ENCODE measurements at regions not wholly inside any gene's neighbourhood (a gene's known extent, or its start where the extent isn't known, plus 50 kb on each side); places are given as distances from the start of the nearest gene placed in this dataset.
A peak's percentile ranks its signal among the peaks of the same experiment; 100 is the strongest.

DNA sequence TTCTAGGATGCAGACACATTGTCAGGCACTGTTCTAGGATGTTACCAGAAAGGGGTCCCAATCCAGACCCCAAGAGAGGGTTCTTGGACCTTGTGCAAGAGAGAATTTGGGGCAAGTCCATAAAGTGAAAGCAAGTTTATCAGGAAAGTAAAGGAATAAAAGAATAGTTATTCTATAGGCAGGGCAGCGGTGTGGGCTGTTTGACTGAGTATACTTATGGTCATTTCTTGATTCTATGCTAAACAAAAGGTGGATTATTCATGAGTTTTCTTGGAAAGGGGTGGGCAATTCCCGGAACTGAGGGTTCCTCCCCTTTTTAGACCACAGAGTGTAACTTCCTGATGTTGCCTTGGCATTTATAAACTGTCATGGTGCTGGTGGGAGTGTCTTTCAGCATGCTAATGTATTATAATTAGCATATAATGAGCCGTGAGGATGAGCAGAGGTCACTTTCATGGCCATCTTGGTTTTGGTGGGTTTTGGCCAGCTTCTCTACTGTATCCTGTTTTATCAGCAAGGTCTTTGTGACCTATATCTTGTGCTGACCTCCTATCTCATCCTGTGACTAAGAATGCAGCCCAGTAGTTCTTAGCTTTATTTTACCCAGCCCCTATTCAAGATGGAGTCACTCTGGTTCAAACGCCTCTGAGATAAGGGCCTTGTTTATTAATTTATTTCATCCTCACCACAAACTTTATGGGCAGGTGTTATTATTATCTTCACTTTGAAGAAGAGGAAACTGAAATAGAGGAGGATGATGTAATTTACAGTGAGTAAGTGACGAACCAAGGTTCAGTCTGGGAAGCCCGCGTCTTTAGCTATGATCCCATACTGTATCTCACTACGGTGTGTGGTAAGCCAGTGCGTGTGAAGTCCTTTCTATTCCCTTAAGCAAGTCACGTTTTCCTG is 186.0 kb upstream of the KLF4 start:
- Mint-ChIP-seq H3K36me3 (ENCODE audit: insufficient read depth in 1 of 3, low read depth in 3 of 3) (no peaks in the 10 kb centered on the region), H3K27ac (peak overlapping the region; percentile 95 to 100 (median 99)), H3K4me3 (no peak overlapping the region; a peak in 1 of 5 replicates), H3K27me3 (ENCODE audit: low read depth) (no peaks in the 10 kb centered on the region), H3K4me1 (peaks cover 28 to 33% of the 10 kb centered on the region in 2 experiments), H3K9me3 (no peaks in the 10 kb centered on the region; a peak in 1 of 5 replicates)
- Histone ChIP-seq H3K4me1 (ENCODE audit: insufficient read depth, low read length) (peaks cover 14% of the 10 kb centered on the region; the same call in 1 of the 2 replicates), H4K20me1 (ENCODE audit: control insufficient read depth, insufficient read depth, insufficient read length) (no peaks in the 10 kb centered on the region), H2BK5ac (ENCODE audit: insufficient read length, low read length) (no peak overlapping the region), H3K4me2 (ENCODE audit: insufficient read depth, insufficient read length, low read length) (no peak overlapping the region), H2BK12ac (ENCODE audit: insufficient read length, low read depth, low read length) (no peak overlapping the region), H3K27ac (ENCODE audit: insufficient read length, low read depth, low read length) (peak overlapping the region; percentile 98), H3K4ac (ENCODE audit: low read depth, low read length) (no peak overlapping the region), H3K56ac (ENCODE audit: insufficient read length, low read depth, low read length) (no peak overlapping the region), H4K91ac (ENCODE audit: insufficient read length, low read depth, low read length) (no peak overlapping the region), H3K9ac (ENCODE audit: extremely low read depth, insufficient read length, low read length) (no peak overlapping the region), H2AK5ac (ENCODE audit: insufficient read length, low read length) (no peak overlapping the region), H3K27me3 (ENCODE audit: insufficient read depth, low read length) (no peaks in the 10 kb centered on the region), H3K23me2 (ENCODE audit: insufficient read length, low read depth, low read length, poor library complexity, severe bottlenecking) (no peaks in the 10 kb centered on the region), H2AFZ (ENCODE audit: low read length) (no peak overlapping the region), H2BK15ac (ENCODE audit: low read depth, low read length) (no peak overlapping the region), H3K18ac (ENCODE audit: insufficient read length, low read depth, low read length) (no peak overlapping the region), H3K79me2 (ENCODE audit: insufficient read depth, low read length) (no peaks in the 10 kb centered on the region), H2BK120ac (ENCODE audit: low read depth, low read length, poor library complexity, severe bottlenecking) (no peak overlapping the region), H2BK20ac (ENCODE audit: low read depth, low read length, poor library complexity, severe bottlenecking) (no peak overlapping the region), H3K23ac (ENCODE audit: insufficient read length, low read depth, low read length) (no peak overlapping the region), H4K5ac (ENCODE audit: insufficient read length, low read depth, low read length) (no peak overlapping the region), H3K14ac (ENCODE audit: insufficient read depth, low read length) (no peak overlapping the region), H3T11ph (ENCODE audit: low read length) (no peak overlapping the region), H3K9me3 (ENCODE audit: control insufficient read depth, low read depth, low read length) (no peaks in the 10 kb centered on the region), H4K8ac (replicated peaks; ENCODE audit: insufficient read length, low read depth, low read length) (no peak overlapping the region), H3K79me1 (ENCODE audit: insufficient read depth, low read depth, low read length, poor library complexity, severe bottlenecking) (no peaks in the 10 kb centered on the region)
- DNase-seq, result no peak
- TF ChIP-seq, protein P1, sequence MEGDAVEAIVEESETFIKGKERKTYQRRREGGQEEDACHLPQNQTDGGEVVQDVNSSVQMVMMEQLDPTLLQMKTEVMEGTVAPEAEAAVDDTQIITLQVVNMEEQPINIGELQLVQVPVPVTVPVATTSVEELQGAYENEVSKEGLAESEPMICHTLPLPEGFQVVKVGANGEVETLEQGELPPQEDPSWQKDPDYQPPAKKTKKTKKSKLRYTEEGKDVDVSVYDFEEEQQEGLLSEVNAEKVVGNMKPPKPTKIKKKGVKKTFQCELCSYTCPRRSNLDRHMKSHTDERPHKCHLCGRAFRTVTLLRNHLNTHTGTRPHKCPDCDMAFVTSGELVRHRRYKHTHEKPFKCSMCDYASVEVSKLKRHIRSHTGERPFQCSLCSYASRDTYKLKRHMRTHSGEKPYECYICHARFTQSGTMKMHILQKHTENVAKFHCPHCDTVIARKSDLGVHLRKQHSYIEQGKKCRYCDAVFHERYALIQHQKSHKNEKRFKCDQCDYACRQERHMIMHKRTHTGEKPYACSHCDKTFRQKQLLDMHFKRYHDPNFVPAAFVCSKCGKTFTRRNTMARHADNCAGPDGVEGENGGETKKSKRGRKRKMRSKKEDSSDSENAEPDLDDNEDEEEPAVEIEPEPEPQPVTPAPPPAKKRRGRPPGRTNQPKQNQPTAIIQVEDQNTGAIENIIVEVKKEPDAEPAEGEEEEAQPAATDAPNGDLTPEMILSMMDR (conservative IDR thresholded peaks at IDR 0.05), result no peak
- no CpG with 5 or more reads among the region's 10 CpGs for WGBS (ENCODE audit: extremely low coverage, insufficient read length, low lambda C conversion rate)
